Stimulated activated memory B cell treated with anti-CD40 and anti-IgM and Interleukin-4, amounts not matched to agents 10 μg/mL and 1 μg/mL and 100 μg/mL, for 72 hours (primary cell): ENCODE measurements at regions not wholly inside any gene's neighbourhood (a gene's known extent, or its start where the extent isn't known, plus 50 kb on each side); places are given as distances from the start of the nearest gene placed in this dataset.
A peak's percentile ranks its signal among the peaks of the same experiment; 100 is the strongest.

Experiments
- ATAC-seq: fragments of 150-1000 bp; cut with Tn5 transposase; 2 replicates; pipeline ENCODE4 v1.10.0; 2021
- H3K27ac Mint-ChIP-seq: one replicate; pipeline ENCODE4 v1.8.0; 2022; ENCODE audit warnings: mild to moderate bottlenecking, mixed read lengths
- H3K27me3 Mint-ChIP-seq: one replicate; pipeline ENCODE4 v1.8.0; 2022; ENCODE audit warnings: mixed read lengths
- H3K36me3 Mint-ChIP-seq: one replicate; pipeline ENCODE4 v1.8.0; 2022; ENCODE audit warnings: mixed read lengths
- H3K4me1 Mint-ChIP-seq: one replicate; pipeline ENCODE4 v1.8.0; 2022; ENCODE audit warnings: mixed read lengths
- H3K4me3 Mint-ChIP-seq: one replicate; pipeline ENCODE4 v1.8.0; 2022; ENCODE audit warnings: mild to moderate bottlenecking, moderate library complexity, mixed read lengths
- H3K9me3 Mint-ChIP-seq: one replicate; pipeline ENCODE4 v1.8.0; 2022; ENCODE audit warnings: mixed read lengths

DNA sequence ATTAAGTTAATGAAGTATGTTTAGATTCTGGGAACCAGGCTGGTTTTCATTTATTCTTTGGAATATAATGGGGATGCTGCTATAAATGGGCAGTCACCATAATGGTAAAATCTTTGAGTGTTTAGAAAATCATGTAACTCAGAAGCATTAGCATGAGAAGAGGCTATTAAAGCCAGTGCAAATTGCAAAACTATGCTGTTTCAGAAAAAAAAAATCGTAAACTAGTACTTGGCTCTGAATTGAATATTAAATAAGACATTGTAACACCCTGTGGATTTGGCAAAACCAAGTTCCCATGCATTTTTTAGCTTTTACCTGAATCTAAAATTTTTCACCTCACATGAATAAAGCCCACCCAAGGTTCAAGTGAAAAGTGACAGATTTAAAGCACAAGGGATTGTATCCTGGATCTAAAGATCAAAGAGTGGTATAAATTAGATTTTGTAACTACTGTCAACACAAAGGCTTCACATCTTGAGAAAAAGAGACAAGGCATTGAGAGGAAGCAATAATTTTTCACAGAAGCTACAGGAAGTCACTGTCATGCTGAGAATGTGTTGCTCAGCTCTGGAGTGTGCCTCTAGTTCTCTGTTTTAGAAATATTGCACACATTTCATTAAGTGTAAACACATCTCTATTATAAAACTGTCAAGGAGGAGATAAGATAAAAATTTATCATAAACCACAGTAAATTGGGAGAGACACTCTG lies 142.2 kb downstream of the ABCA8 start:
- H3K27ac Mint-ChIP-seq = no peak overlapping the region
- H3K4me1 Mint-ChIP-seq = no peaks in the 10 kb centered on the region
- H3K4me3 Mint-ChIP-seq = no peak overlapping the region
- no peaks in the 10 kb centered on the region for H3K27me3 Mint-ChIP-seq
- ATAC-seq = no peak
- H3K9me3 Mint-ChIP-seq = peaks cover 3% of the 10 kb centered on the region
- H3K36me3 Mint-ChIP-seq = peaks cover 5% of the 10 kb centered on the region

DNA sequence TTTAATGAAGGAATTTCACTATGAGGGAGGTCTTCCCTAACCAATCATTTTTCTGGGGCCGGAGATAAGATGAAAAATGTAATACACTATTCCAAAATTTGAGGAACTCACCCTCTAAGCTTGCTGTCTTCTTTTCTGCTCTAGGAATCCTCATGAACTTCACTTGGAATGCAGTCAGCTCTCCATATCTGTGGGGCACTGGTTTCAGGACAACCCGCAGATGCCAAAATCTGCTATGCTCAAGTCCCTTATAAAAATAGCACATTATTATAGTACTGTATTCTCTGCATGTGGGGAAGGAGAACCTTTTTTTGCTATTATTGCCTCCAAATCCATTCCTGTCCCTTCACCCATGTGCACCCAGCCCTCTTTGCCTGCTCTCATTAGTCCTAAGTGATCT lies 146.0 kb downstream of the ABCA8 start:
- Mint-ChIP-seq H3K36me3 (peaks cover 5% of the 10 kb centered on the region), H3K4me3 (no peak overlapping the region), H3K27ac (no peak overlapping the region), H3K27me3 (no peaks in the 10 kb centered on the region), H3K4me1 (no peaks in the 10 kb centered on the region), H3K9me3 (peaks cover 3% of the 10 kb centered on the region)
- no peak for ATAC-seq

DNA sequence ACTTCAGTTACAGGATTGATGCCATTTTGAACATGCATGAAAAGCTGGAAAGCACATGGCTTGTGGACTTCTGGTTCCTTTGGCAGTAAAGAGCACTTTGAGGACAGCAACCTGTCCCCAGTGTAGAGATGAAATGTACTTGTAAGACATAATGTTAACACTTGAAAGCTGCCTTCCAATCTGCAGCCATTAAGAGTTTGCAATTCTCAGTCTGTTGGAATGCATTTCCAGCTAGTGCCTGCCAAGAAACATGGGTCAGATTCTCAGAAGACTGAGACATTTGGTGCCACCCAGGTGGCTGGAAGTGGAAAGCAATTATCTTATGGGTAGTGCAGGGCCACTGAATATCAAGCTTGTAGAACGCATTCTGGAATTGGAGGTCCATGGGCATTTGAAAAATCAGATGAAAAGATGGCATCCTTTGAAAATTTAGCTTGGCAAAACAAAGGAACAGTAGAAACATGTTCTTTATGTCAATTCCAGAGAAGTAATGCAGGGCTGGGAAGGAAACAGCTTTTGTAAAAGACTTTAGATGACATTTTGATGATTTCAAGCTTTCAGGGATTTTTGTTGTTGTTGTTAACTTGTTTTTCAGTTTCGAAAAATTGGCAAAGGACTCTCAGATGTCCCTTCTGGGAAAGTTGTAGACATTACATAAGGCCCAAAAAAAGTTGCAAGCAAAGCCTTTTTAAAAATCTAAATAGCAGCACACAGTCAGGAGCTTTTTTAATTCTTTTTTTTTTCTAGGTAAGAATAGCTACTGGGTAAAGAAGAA lies 147.0 kb downstream of the ABCA8 start:
- ATAC-seq = no peak
- Mint-ChIP-seq H3K9me3 (peaks cover 3% of the 10 kb centered on the region), H3K36me3 (peaks cover 5% of the 10 kb centered on the region), H3K4me3 (no peak overlapping the region), H3K27me3 (no peaks in the 10 kb centered on the region), H3K27ac (no peak overlapping the region), H3K4me1 (no peaks in the 10 kb centered on the region)

DNA sequence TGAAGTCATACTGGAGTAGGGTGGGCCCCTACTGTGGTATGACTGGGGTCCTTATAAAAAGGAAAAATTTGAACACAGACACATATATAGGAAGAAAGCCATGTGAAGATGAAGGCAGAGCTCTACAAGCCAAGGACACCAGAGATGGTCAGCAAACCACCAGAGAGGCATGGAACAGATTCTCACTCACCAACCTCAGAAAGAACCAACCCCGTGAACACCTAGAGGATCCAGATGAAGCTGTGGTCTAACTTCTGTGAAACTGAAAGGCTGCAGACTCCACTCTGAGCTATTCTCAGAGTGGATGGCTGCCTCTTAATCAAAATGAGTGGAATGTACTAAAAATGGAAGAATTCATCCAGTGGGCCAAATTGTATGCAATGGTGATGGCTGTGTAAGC lies 149.6 kb downstream of the ABCA8 start:
- Mint-ChIP-seq H3K27ac (no peak overlapping the region), H3K36me3 (no peaks in the 10 kb centered on the region), H3K9me3 (no peaks in the 10 kb centered on the region), H3K4me3 (no peak overlapping the region), H3K4me1 (no peaks in the 10 kb centered on the region), H3K27me3 (no peaks in the 10 kb centered on the region)
- no peak for ATAC-seq

DNA sequence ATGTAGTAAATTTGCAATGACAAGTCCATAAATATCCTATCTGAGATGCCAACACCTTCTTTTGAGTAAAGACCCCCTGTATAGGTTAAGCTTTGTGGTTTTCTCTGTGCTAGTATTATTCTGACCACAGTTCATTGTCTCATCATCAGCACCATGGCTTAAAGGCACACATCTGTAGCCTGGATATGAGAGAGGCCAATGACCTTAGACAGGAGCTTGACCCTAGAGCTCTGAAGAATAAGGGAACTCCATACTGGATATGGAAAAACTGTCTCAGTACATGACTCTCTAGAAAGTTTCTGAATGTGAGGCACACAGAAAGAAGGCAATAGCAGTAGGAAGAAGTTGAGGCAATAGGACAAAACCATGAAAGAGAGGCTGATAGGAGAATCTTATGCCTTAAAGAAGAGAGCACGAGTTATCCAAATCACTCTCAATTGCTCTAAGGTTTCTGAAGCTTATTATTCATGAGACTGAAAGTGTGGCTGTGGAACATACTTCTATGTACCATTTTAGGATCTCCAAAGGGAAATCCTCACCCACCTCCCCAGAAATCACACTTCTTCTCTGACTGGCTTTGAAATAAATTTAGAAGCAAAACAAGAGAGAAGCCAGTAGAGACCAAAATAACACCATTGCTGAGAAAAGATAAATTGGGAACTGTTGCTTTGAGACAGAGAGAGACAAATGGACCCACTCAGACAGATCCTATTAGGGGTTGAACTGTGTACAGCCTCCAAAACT lies 150.2 kb downstream of the ABCA8 start:
- Mint-ChIP-seq H3K9me3 (no peaks in the 10 kb centered on the region), H3K36me3 (no peaks in the 10 kb centered on the region), H3K27ac (no peak overlapping the region), H3K4me1 (no peaks in the 10 kb centered on the region), H3K4me3 (no peak overlapping the region), H3K27me3 (no peaks in the 10 kb centered on the region)
- ATAC-seq = no peak

DNA sequence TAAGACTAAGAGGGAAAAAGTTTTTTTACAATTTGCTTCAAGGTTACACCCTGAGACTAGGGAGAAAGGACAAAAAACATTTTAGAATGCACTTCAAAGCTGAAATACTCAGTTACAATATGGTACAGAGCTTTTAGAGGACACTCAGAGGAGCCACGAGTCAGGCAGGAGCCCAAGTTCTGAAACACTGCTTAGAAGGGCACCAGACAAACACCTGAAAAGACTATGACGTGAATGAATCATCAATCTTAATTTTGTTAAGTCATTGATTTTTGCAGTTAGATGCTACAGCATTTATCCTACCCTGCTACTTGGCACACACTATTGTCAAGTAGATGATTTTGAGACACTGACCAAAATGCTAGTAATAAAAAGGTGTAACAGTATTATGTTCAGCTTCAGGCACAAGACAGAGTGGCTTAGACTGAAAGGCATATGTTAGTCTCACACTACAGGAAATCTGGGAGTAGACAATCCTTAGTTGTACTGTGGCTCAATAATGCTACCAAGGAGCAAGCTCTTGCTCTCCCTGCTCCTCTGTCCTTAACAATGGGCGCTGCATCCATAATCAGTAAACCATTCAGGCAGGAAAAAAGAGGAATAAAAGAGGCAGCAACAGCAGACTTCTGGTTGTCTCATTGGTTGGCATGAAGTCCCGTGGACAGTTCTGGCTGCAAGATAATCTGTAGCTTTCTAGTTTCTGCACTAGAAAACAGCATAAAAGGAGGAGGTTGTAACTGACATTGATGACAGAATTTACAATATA lies 151.8 kb downstream of the ABCA8 start:
- no peak for ATAC-seq
- no peaks in the 10 kb centered on the region for H3K4me1 Mint-ChIP-seq
- H3K27me3 Mint-ChIP-seq = no peaks in the 10 kb centered on the region
- no peaks in the 10 kb centered on the region for H3K36me3 Mint-ChIP-seq
- no peak overlapping the region for H3K4me3 Mint-ChIP-seq
- H3K9me3 Mint-ChIP-seq = no peaks in the 10 kb centered on the region
- H3K27ac Mint-ChIP-seq = no peak overlapping the region

DNA sequence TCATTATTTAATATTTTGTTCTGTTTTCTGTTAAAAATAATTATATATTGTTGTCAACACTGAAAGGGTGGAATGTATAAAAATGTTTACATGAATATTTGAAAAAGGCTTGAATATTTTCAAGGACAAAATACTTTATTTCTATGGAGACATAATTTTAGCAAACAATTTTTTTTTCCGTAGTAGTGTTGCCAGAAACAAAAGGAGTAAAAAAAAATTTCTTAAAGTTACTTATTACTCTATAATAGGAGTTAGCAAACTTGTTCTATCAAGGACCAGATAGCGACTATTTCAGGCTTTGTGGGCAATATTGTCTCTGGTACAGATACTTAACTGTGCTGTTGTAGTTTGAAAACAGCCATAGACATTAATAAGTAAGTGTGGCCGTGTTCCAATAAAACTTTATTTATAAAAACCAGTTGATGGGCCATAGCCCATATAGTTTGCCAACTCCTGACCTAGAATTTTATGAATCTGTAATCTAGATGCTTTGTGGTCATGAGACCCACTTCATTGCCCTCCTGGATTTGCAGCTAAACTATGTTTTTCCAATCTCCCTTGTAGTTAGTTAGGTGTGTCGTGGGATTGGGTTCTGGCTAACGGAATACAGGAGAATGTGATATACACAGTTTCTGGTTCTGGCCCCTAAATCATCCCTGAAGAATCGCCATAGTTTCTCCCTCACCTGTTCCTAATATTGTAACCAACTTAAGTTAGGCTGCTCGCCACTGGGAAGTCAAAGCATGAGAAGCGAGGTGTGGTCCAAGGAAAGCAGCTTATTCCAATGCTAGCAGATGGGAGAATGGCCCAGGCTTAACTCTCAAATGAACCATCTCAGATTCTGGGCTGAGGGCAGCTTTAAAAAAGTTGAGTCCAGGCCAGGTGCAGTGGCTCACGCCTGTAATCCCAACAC lies 153.6 kb downstream of the ABCA8 start:
- no peak for ATAC-seq
- H3K27ac Mint-ChIP-seq = no peak overlapping the region
- H3K4me1 Mint-ChIP-seq = peaks cover 4% of the 10 kb centered on the region
- no peaks in the 10 kb centered on the region for H3K27me3 Mint-ChIP-seq
- no peak overlapping the region for H3K4me3 Mint-ChIP-seq
- H3K36me3 Mint-ChIP-seq = no peaks in the 10 kb centered on the region
- peaks cover under 1% of the 10 kb centered on the region for H3K9me3 Mint-ChIP-seq

DNA sequence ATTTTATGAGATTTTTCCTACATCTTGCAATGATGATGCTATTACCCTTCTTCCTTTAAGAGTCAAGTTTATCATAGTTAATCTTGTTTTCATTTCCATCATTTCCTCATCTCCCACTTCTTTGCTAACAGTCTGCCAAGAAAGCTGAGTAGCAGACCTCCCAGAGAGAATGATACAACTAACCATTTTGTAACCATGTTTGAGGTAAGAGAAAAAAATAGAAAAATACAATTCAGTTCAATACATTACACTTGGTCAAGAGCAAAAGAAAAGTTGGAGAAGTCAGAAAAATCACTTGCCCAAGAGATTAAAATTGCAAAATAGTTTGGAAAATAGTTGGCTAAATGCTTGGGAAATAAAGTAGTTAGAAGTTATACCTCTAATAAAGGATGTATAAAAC lies 154.4 kb downstream of the ABCA8 start:
- no peak overlapping the region for H3K4me3 Mint-ChIP-seq
- H3K27ac Mint-ChIP-seq = no peak overlapping the region
- ATAC-seq = no peak
- peaks cover 13% of the 10 kb centered on the region for H3K4me1 Mint-ChIP-seq
- no peaks in the 10 kb centered on the region for H3K27me3 Mint-ChIP-seq
- H3K9me3 Mint-ChIP-seq = peaks cover 2% of the 10 kb centered on the region
- no peaks in the 10 kb centered on the region for H3K36me3 Mint-ChIP-seq

DNA sequence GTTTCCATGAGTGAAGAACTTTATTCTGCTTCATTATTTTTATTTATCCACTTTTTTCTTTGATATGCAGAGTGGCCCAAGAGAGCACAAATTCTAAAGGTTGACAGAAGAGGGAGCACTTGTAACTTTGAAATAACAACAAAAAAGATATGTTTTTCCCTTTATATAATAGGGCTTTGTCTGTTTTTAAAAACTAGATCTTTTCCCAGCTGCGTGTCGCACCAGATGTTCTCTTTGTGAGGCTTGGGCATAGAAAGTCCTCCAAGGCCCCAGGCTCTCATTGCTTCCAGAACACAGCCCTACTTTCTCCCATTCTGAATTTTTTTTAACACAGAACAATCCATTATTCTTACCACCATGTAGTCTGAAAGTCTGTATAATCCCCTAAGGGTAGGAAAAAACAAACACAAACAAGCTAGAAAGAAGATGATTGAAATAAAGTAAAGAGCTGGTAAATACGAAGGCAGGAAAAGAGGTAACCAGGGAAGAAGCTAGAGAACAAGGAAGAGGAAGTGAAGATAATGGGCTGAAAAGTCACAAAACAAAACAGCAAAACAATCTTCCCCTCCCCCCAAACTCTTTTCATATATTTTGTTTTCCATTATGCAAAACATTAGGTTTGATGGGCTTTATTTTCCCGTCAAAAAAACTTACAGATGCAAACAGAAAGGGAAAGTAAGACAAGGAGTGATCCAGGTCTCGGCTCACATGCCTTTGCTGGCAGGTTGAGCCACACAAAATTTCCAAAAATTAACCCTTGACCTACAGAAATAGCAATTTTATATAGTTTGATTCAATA lies 160.4 kb downstream of the ABCA8 start:
- no peak for ATAC-seq
- Mint-ChIP-seq H3K27ac (peak overlapping the region; percentile 72), H3K36me3 (no peaks in the 10 kb centered on the region), H3K4me1 (peaks cover 52% of the 10 kb centered on the region), H3K4me3 (peak overlapping the region; percentile 44), H3K27me3 (no peaks in the 10 kb centered on the region), H3K9me3 (peaks cover 6% of the 10 kb centered on the region)

DNA sequence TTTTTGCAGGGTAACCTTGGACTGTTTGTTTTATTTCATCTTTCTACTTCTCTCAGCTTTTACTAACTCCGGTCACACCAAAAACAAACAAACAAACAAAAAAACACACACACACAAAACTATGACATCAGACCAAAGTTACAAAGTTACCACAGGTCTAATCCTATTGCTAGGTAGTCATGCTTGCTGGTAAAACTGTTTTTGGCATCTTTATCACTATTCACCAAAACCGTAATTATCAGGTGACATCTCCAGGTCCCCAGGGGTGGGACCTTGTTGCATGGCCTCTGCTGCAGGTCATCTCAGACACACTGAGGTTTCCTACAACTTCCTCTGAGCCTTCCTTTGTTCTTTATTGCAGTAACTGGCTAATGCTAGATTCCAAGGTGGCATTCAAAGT lies 162.3 kb downstream of the ABCA8 start:
- no peak for ATAC-seq
- Mint-ChIP-seq H3K9me3 (peaks cover 6% of the 10 kb centered on the region), H3K36me3 (no peaks in the 10 kb centered on the region), H3K4me3 (no peak overlapping the region), H3K4me1 (peaks cover 52% of the 10 kb centered on the region), H3K27ac (no peak overlapping the region), H3K27me3 (no peaks in the 10 kb centered on the region)

DNA sequence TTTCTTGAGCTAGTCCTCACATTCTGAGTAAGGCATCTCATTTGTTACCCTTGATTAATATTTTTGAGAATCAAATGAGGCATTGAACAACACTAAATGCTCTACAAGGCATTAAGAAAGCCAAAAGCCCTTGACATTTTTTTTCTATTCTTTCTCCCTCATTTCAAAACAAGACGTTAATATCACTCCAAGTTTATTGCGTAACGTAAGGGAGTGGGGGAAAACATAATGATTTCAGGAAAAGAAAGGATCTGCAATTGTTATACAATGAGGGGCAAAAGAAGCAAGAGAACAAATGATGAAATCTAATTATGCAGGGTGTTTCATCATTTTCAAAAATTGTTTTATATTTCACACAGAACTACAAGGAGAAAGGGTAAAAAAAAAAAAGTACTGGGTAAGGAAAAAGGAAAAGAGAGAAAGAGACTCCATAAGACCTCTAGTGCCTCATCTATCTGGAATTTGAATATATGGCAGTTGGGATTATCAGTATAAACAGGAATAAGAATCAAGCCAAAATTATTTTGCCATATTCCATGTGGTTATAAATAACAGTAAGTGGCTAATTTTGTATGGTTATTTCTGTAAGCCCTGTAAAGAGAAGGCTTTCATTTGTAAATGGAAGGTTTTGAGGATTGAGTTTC lies 163.0 kb downstream of the ABCA8 start:
- H3K4me1 Mint-ChIP-seq = peaks cover 52% of the 10 kb centered on the region
- H3K27me3 Mint-ChIP-seq = no peaks in the 10 kb centered on the region
- no peak overlapping the region for H3K4me3 Mint-ChIP-seq
- H3K9me3 Mint-ChIP-seq = peaks cover 6% of the 10 kb centered on the region
- no peak overlapping the region for H3K27ac Mint-ChIP-seq
- H3K36me3 Mint-ChIP-seq = no peaks in the 10 kb centered on the region
- ATAC-seq = no peak

DNA sequence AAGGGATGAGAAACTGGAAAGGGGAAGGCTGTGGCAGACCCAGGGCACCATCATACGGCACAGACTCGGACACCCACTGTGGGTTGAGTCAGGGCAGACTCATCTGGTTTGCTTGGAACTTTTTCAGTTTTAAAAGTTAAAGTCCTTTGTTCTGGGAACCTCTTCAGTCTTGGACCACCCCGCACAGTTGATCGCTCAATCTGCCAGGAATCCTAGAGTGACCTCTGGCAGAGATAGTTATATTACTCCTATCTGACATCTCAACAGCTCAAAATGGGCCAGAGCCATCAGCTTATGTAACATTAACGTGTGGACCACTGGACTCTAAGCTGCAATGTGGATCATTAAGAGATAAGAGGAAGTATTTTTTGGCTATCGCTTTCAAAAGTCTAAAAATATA lies 164.3 kb downstream of the ABCA8 start:
- Mint-ChIP-seq H3K27ac (no peak overlapping the region), H3K9me3 (peaks cover 4% of the 10 kb centered on the region), H3K4me3 (no peak overlapping the region), H3K36me3 (no peaks in the 10 kb centered on the region), H3K4me1 (peaks cover 48% of the 10 kb centered on the region), H3K27me3 (no peaks in the 10 kb centered on the region)
- no peak for ATAC-seq

DNA sequence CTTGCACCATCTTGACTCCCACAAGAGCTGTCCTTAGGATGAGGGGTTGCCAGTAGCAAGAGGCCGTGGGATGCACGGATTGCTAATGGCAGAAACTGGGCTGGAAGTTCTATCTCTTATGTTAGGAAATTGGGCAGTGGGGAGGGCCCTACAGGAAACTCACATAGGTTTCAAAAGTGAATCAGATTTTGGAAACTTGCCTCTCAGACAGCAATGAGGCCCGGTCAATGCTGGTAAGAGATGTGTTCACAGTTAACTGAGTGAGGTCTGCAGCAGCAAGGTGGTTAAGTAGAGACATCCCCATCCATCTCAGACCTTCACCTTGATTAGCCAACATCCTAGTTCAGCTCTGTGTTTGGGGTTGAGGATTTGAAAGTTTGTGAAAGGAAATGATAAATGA lies 164.7 kb downstream of the ABCA8 start:
- Mint-ChIP-seq H3K27me3 (no peaks in the 10 kb centered on the region), H3K36me3 (no peaks in the 10 kb centered on the region), H3K4me3 (no peak overlapping the region), H3K9me3 (peaks cover 4% of the 10 kb centered on the region), H3K4me1 (peaks cover 43% of the 10 kb centered on the region), H3K27ac (no peak overlapping the region)
- ATAC-seq = no peak
